H1 (cell line): ENCODE measurements at regions not wholly inside any gene's neighbourhood (a gene's known extent, or its start where the extent isn't known, plus 50 kb on each side); places are given as distances from the start of the nearest gene placed in this dataset.

ENCODE experiments used
- CTCF ChIA-PET: fragments of 300-600 bp; sonication (Branson Sonifier 250); formaldehyde crosslinking; loops from one replicate; lab custom pipeline; 2021; ENCODE audit not compliant: partially characterized antibody; lab: Charles Lee
- POLR2A ChIA-PET: fragments of 300-600 bp; sonication (Branson Sonifier 250); formaldehyde crosslinking; loops from one replicate; lab custom pipeline; 2021; ENCODE audit warnings: inconsistent platforms; ENCODE audit not compliant: partially characterized antibody; lab: Charles Lee
- DNase-seq, 2 experiments: peaks; one replicate each; pipeline versions ENCODE4 v3.0.0 to v3.0.0-alpha.2; 2010 to 2022; ENCODE audit warnings: low spot score in 2 of 2, low read depth in 1 of 2, mixed read lengths in 1 of 2
- FAIRE-seq: peaks from 2 replicates; lab custom pipeline; 2011; peaks lifted over from hg19 to GRCh38; lab: Jason Lieb, UNC
- H2AFZ ChIP-seq: 2 replicates; pipeline ENCODE4 v1.8.1; 2012; ENCODE audit warnings: low read length, inconsistent platforms
- H2AK5ac ChIP-seq: 2 replicates; pipeline ENCODE4 v1.6.1; 2013; ENCODE audit warnings: low read depth, low read length
- H2BK120ac ChIP-seq: replicated peaks from 2 replicates; pipeline ENCODE3; 2013; ENCODE audit warnings: low read depth, low read length, inconsistent platforms
- H2BK12ac ChIP-seq: 2 replicates; pipeline ENCODE4 v1.6.1; 2013; ENCODE audit warnings: low read depth, low read length
- H2BK15ac ChIP-seq: 2 replicates; pipeline ENCODE4 v1.6.1; 2013; ENCODE audit warnings: low read length
- H2BK20ac ChIP-seq: 2 replicates; pipeline ENCODE4 v1.6.1; 2013; ENCODE audit warnings: low read length
- H2BK5ac ChIP-seq: 2 replicates; pipeline ENCODE4 v1.6.1; 2013; ENCODE audit warnings: low read depth, low read length
- H3K14ac ChIP-seq: 2 replicates; pipeline ENCODE4 v1.6.1; 2013; ENCODE audit warnings: inconsistent platforms; ENCODE audit not compliant: insufficient read length
- H3K18ac ChIP-seq: 2 replicates; pipeline ENCODE4 v1.6.1; 2013; ENCODE audit warnings: low read length; ENCODE audit errors: extremely low read depth
- H3K23ac ChIP-seq: 2 replicates; pipeline ENCODE4 v1.6.1; 2013; ENCODE audit warnings: inconsistent platforms; ENCODE audit not compliant: insufficient read length
- H3K23me2 ChIP-seq: 2 replicates; pipeline ENCODE4 v1.6.1; 2013; ENCODE audit warnings: low read depth, low read length
- H3K27ac ChIP-seq: 2 replicates; pipeline ENCODE4 v1.6.1; 2011; ENCODE audit warnings: low read depth, low read length, inconsistent platforms
- H3K27me3 ChIP-seq, 4 experiments: replicated peaks in 1 of 4; 1 replicate in 1 of 4; 2 replicates in 3 of 4; pipeline versions ENCODE4 v1.6.1 to v1.8.1; 2011 to 2013; ENCODE audit warnings: low read length in 3 of 4, mild to moderate bottlenecking in 3 of 4, inconsistent platforms in 2 of 4, mixed read lengths in 2 of 4, moderate library complexity in 1 of 4; ENCODE audit not compliant: control insufficient read depth in 3 of 4, insufficient read depth in 3 of 4; ENCODE audit errors: extremely low read depth in 1 of 4
- H3K36me3 ChIP-seq, 4 experiments: 2 replicates each; pipeline versions ENCODE4 v1.6.1 to v1.8.1; 2011 to 2013; ENCODE audit warnings: mild to moderate bottlenecking in 4 of 4, low read length in 3 of 4, moderate library complexity in 2 of 4, control low read depth in 1 of 4, inconsistent platforms in 1 of 4; ENCODE audit not compliant: insufficient read depth in 4 of 4, control insufficient read depth in 2 of 4
- H3K4ac ChIP-seq: replicated peaks from 2 replicates; pipeline ENCODE3; 2013; ENCODE audit warnings: low read length, low read depth, mixed read lengths, inconsistent platforms; ENCODE audit not compliant: insufficient read length
- H3K4me1 ChIP-seq, 4 experiments: replicated peaks in 1 of 4; 1 replicate in 1 of 4; 2 replicates in 3 of 4; pipeline versions ENCODE4 v1.6.1 to v1.8.1; 2011 to 2013; ENCODE audit warnings: low read length in 3 of 4, inconsistent platforms in 2 of 4, mixed read lengths in 1 of 4; ENCODE audit not compliant: insufficient read depth in 4 of 4, control insufficient read depth in 3 of 4
- H3K4me2 ChIP-seq, 2 experiments: 2 replicates each; pipeline versions ENCODE4 v1.6.1 to v1.8.1; 2011 to 2013; ENCODE audit warnings: low read depth in 2 of 2, low read length in 2 of 2, control low read depth in 1 of 2, inconsistent platforms in 1 of 2, mild to moderate bottlenecking in 1 of 2; ENCODE audit not compliant: insufficient read depth in 1 of 2
- H3K4me3 ChIP-seq, 4 experiments: fragments of 200-600, 300-600 bp in 1 of 4; sonication (generic), shearing (Covaris generic), sonication (Bioruptor Twin) in 1 of 4; 2 replicates each; pipeline versions ENCODE4 v1.5.1 to v1.8.1; 2011 to 2016; ENCODE audit warnings: low read length in 4 of 4, low read depth in 3 of 4, control low read depth in 2 of 4, inconsistent platforms in 2 of 4, mild to moderate bottlenecking in 2 of 4, mixed read lengths in 1 of 4, moderate library complexity in 1 of 4; ENCODE audit not compliant: insufficient read depth in 2 of 4; ENCODE audit errors: extremely low read depth in 1 of 4
- H3K56ac ChIP-seq: replicated peaks from 2 replicates; pipeline ENCODE3; 2013; ENCODE audit warnings: low read depth, mild to moderate bottlenecking, mixed read lengths, low read length, inconsistent platforms; ENCODE audit not compliant: insufficient read length
- H3K79me1 ChIP-seq: 2 replicates; pipeline ENCODE4 v1.6.1; 2013; ENCODE audit warnings: low read depth, low read length, control low read depth
- H3K79me2 ChIP-seq, 2 experiments: 2 replicates each; pipeline versions ENCODE4 v1.6.1 to v1.8.1; 2012 to 2013; ENCODE audit warnings: low read length in 2 of 2, mild to moderate bottlenecking in 2 of 2, inconsistent platforms in 1 of 2; ENCODE audit not compliant: insufficient read depth in 2 of 2, control insufficient read depth in 1 of 2
- H3K9ac ChIP-seq, 4 experiments: replicated peaks in 1 of 4; 1 replicate in 1 of 4; 2 replicates in 3 of 4; pipeline versions ENCODE4 v1.6.1 to v1.8.1; 2011 to 2013; ENCODE audit warnings: low read depth in 3 of 4, low read length in 3 of 4, control low read depth in 2 of 4, mild to moderate bottlenecking in 2 of 4, moderate library complexity in 2 of 4, inconsistent platforms in 1 of 4; ENCODE audit errors: extremely low read depth in 1 of 4
- H3K9me3 ChIP-seq, 2 experiments: 2 replicates each; pipeline versions ENCODE4 v1.6.1 to v1.8.1; 2012 to 2013; ENCODE audit warnings: mild to moderate bottlenecking in 2 of 2, moderate library complexity in 2 of 2, control low read depth in 1 of 2, inconsistent platforms in 1 of 2, low read depth in 1 of 2, low read length in 1 of 2, mixed read lengths in 1 of 2; ENCODE audit not compliant: insufficient read depth in 2 of 2
- H4K20me1 ChIP-seq, 2 experiments: replicated peaks in 1 of 2; 2 replicates each; pipeline versions ENCODE3 to v1.8.1; 2011 to 2013; ENCODE audit warnings: inconsistent platforms in 2 of 2, low read length in 2 of 2, mild to moderate bottlenecking in 1 of 2; ENCODE audit not compliant: insufficient read depth in 2 of 2, control insufficient read depth in 1 of 2
- H4K5ac ChIP-seq: 2 replicates; pipeline ENCODE4 v1.6.1; 2013; ENCODE audit warnings: low read length, low read depth, mixed read lengths, inconsistent platforms; ENCODE audit not compliant: insufficient read length
- H4K8ac ChIP-seq: 2 replicates; pipeline ENCODE4 v1.8.0; 2013; ENCODE audit warnings: mild to moderate bottlenecking, moderate library complexity, low read length, inconsistent platforms; ENCODE audit not compliant: insufficient read depth; ENCODE audit errors: extremely low read depth
- H4K91ac ChIP-seq: replicated peaks from 2 replicates; pipeline ENCODE3; 2013; ENCODE audit warnings: low read length, mixed read lengths, inconsistent platforms; ENCODE audit not compliant: insufficient read length
- ASH2L ChIP-seq: fragments of 200-600, 300-600 bp; sonication (generic); IDR thresholded peaks from one replicate; pipeline ENCODE4 v1.7.1; 2017; ENCODE audit warnings: low read length
- BRCA1 ChIP-seq: IDR thresholded peaks from 2 replicates; pipeline ENCODE4 v1.6.1; 2012; ENCODE audit warnings: low read depth, low read length, improper control_type of control experiment
- CHD1 ChIP-seq: IDR thresholded peaks from 2 replicates; pipeline ENCODE4 v1.6.1; 2012; ENCODE audit warnings: low read depth, low read length, improper control_type of control experiment
- CHD2 ChIP-seq: IDR thresholded peaks from 2 replicates; pipeline ENCODE4 v1.6.1; 2012; ENCODE audit warnings: low read length, improper control_type of control experiment
- EP300 ChIP-seq, 2 experiments: IDR thresholded peaks; 1 replicate in 1 of 2; 2 replicates in 1 of 2; pipeline ENCODE4 v1.6.1; 2011 to 2012; ENCODE audit warnings: low read depth in 2 of 2, low read length in 2 of 2, mild to moderate bottlenecking in 2 of 2, borderline replicate concordance in 1 of 2, inconsistent platforms in 1 of 2, moderate library complexity in 1 of 2
- FOSL1 ChIP-seq: IDR thresholded peaks from 2 replicates; pipeline ENCODE4 v1.6.1; 2011; ENCODE audit warnings: mild to moderate bottlenecking, low read depth, low read length, moderate library complexity; ENCODE audit not compliant: insufficient read depth
- GTF2F1 ChIP-seq: IDR thresholded peaks from 2 replicates; pipeline ENCODE4 v1.6.1; 2012; ENCODE audit warnings: low read depth, low read length, improper control_type of control experiment, borderline replicate concordance
- RAD21 ChIP-seq, 2 experiments: IDR thresholded peaks in 1 of 2; conservative IDR thresholded peaks in 1 of 2; 2 replicates each; pipeline ENCODE4 v1.6.1; 2011; ENCODE audit warnings: low read depth in 2 of 2, low read length in 2 of 2, improper control_type of control experiment in 1 of 2, inconsistent platforms in 1 of 2, mild to moderate bottlenecking in 1 of 2, moderate library complexity in 1 of 2
- RFX5 ChIP-seq: IDR thresholded peaks from 2 replicates; pipeline ENCODE4 v1.6.1; 2011; ENCODE audit warnings: low read depth, low read length, improper control_type of control experiment, borderline replicate concordance
- SAP30 ChIP-seq: fragments of 300-600 bp; sonication (generic); IDR thresholded peaks from 2 replicates; pipeline ENCODE4 v1.7.1; 2012; ENCODE audit warnings: low read length, moderate library complexity, mild to moderate bottlenecking, inconsistent platforms; ENCODE audit not compliant: insufficient read depth, insufficient replicate concordance
- SIN3A ChIP-seq, 2 experiments: IDR thresholded peaks in 1 of 2; conservative IDR thresholded peaks in 1 of 2; 2 replicates each; pipeline ENCODE4 v1.6.1; 2011 to 2012; ENCODE audit warnings: low read length in 2 of 2, improper control_type of control experiment in 1 of 2, low read depth in 1 of 2, mild to moderate bottlenecking in 1 of 2
- SIRT6 ChIP-seq: IDR thresholded peaks from one replicate; pipeline ENCODE4 v1.7.1; 2012; ENCODE audit warnings: low read length, inconsistent platforms
- SUZ12 ChIP-seq: fragments of 200-600 bp; sonication (generic); IDR thresholded peaks from 2 replicates; pipeline ENCODE4 v1.6.1; 2012; ENCODE audit warnings: mild to moderate bottlenecking, inconsistent platforms, low read length, moderate library complexity, mixed read lengths
- TEAD4 ChIP-seq: IDR thresholded peaks from 2 replicates; pipeline ENCODE4 v1.6.1; 2012; ENCODE audit warnings: low read depth, low read length, inconsistent platforms, mixed read lengths
- WGBS, 2 experiments: shearing (Covaris generic) in 1 of 2; methylation state at CpG; one replicate each; pipeline versions ENCODE4 v1.1.6 to v1.1.7; 2013 to 2015; ENCODE audit warnings: low lambda C conversion rate in 2 of 2, mixed read lengths in 2 of 2, inconsistent platforms in 1 of 2, low coverage in 1 of 2, missing lambda C conversion rate in 1 of 2; ENCODE audit not compliant: insufficient replicate concordance in 2 of 2, insufficient coverage in 1 of 2, insufficient read length in 1 of 2; ENCODE audit errors: extremely low coverage in 1 of 2, missing lambda C conversion rate in 1 of 2; 5-methylcytosine and 5-hydroxymethylcytosine counted together

- WGBS, 2 experiments = 84% methylated on average over 5 of the region's 5 CpGs; no CpG with 5 or more reads in 1 of the 2 experiments
- H3K27me3 ChIP-seq = peaks cover 0 to 8% (median 3%) of the 10 kb centered on the region in 4 experiments; a peak in 3 of 7 replicates
- TF ChIP-seq RFX5 (no peak), EP300 (IDR thresholded peaks at IDR 0.05; ENCODE audit: borderline replicate concordance in 1 of 2, low read depth in 2 of 2, low read length in 2 of 2) (no peak), TEAD4 (no peak), SUZ12 (no peak), SIRT6 (no peak), FOSL1 (no peak), CHD2 (no peak), CHD1 (no peak), RAD21 (IDR thresholded peaks at IDR 0.05 in 1 of 2, conservative IDR thresholded peaks at IDR 0.05 in 1 of 2; ENCODE audit: low read depth in 2 of 2, low read length in 2 of 2) (no peak), ASH2L (no peak), SIN3A (conservative IDR thresholded peaks at IDR 0.05 in 1 of 2, IDR thresholded peaks at IDR 0.05 in 1 of 2; ENCODE audit: low read depth in 1 of 2, low read length in 2 of 2) (no peak), SAP30 (no peak), BRCA1 (no peak), GTF2F1 (no peak)
Measured at GRCh38 chr2:121038431-121038830, 246.6 kb downstream of the TFCP2L1 start.

More at GRCh38 chr2:121038431-121038830, 246.6 kb downstream of the TFCP2L1 start:
- no peak overlapping the region for H3K27ac ChIP-seq
- H3K23me2 ChIP-seq = no peaks in the 10 kb centered on the region
- no peak overlapping the region for H3K4ac ChIP-seq
- no peak overlapping the region for H3K4me2 ChIP-seq
- POLR2A ChIA-PET = interaction anchor here (2.9 kb wide), 1 partner anchor 36 kb away, joined by 13 read pairs; no protein-coding TSS in a partner anchor
- no peak overlapping the region for H3K9ac ChIP-seq
- H2AK5ac ChIP-seq = no peak overlapping the region
- H3K23ac ChIP-seq = no peak overlapping the region
- CTCF ChIA-PET = interaction anchor here (0.5 to 2.8 kb wide), 6 partner anchors 36 to 350 kb away, joined by 3 to 11 read pairs (median 4); no protein-coding TSS in a partner anchor
- no peak overlapping the region for H4K91ac ChIP-seq
- no peak overlapping the region for H2BK12ac ChIP-seq
- no peak overlapping the region for H2BK120ac ChIP-seq
- H2BK15ac ChIP-seq = no peak overlapping the region
- no peak overlapping the region for H3K4me3 ChIP-seq
- FAIRE-seq = no peak
- no peak overlapping the region for H4K5ac ChIP-seq
- H2BK20ac ChIP-seq = no peak overlapping the region
- H3K36me3 ChIP-seq = no peaks in the 10 kb centered on the region
- no peaks in the 10 kb centered on the region for H4K20me1 ChIP-seq
- no peak overlapping the region for H3K18ac ChIP-seq
- no peak overlapping the region for H2AFZ ChIP-seq
- no peak overlapping the region for H4K8ac ChIP-seq
- H3K14ac ChIP-seq = no peak overlapping the region
- no peaks in the 10 kb centered on the region for H3K9me3 ChIP-seq
- H3K79me1 ChIP-seq = no peaks in the 10 kb centered on the region
- no peak for DNase-seq
- no peaks in the 10 kb centered on the region for H3K79me2 ChIP-seq
- H3K4me1 ChIP-seq = peaks cover 0 to 3% (median 0%) of the 10 kb centered on the region in 4 experiments; a peak in 1 of 7 replicates
- no peak overlapping the region for H3K56ac ChIP-seq
- no peak overlapping the region for H2BK5ac ChIP-seq
